ENCODE measurements at regions not wholly inside any gene's neighbourhood (a gene's known extent, or its start where the extent isn't known, plus 50 kb on each side); places are given as distances from the start of the nearest gene placed in this dataset.

DNA sequence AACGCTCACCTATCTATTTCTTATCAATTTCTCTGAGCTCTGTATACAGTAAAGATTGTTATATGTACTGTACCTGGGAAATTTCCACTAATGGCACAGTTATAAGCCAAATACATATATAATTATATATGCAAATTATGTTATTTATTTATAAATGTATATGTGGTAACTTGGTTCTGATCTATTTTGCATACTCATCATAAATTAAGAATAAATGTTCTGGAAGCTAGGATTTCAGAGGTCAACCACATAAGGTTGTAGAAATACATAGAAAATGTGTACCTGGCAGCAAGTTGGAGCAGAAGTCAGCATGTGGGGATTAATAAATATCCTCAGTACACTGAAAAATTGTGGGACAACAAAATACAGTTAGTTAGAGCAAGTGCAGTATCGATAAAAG, 353.7 kb upstream of the ZNF521 start:
- TF ChIP-seq, protein P1, sequence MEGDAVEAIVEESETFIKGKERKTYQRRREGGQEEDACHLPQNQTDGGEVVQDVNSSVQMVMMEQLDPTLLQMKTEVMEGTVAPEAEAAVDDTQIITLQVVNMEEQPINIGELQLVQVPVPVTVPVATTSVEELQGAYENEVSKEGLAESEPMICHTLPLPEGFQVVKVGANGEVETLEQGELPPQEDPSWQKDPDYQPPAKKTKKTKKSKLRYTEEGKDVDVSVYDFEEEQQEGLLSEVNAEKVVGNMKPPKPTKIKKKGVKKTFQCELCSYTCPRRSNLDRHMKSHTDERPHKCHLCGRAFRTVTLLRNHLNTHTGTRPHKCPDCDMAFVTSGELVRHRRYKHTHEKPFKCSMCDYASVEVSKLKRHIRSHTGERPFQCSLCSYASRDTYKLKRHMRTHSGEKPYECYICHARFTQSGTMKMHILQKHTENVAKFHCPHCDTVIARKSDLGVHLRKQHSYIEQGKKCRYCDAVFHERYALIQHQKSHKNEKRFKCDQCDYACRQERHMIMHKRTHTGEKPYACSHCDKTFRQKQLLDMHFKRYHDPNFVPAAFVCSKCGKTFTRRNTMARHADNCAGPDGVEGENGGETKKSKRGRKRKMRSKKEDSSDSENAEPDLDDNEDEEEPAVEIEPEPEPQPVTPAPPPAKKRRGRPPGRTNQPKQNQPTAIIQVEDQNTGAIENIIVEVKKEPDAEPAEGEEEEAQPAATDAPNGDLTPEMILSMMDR (IDR thresholded peaks at IDR 0.05): no peak
- TF ChIP-seq POLR2AphosphoS5 (IDR thresholded peaks at IDR 0.05) (no peak), EP300 (IDR thresholded peaks at IDR 0.05; ENCODE audit: low read depth) (no peak), POLR2A (IDR thresholded peaks at IDR 0.05) (no peak)

Data from transverse colon (tissue), 4 donors.